ENCODE measurements at regions not wholly inside any gene's neighbourhood (a gene's known extent, or its start where the extent isn't known, plus 50 kb on each side); places are given as distances from the start of the nearest gene placed in this dataset.

- no peaks in the 10 kb centered on the region for H3K9me1 ChIP-seq (ENCODE audit: control insufficient read depth, extremely low read depth, insufficient read depth, low read length)
- peak overlapping the region; percentile 37 for H3K4me2 ChIP-seq (ENCODE audit: control insufficient read depth, extremely low read depth, insufficient read depth, low read depth, low read length)
- DNase-seq (ENCODE audit: low read depth, low spot score) (no peak), FAIRE-seq (peak; percentile 32)
- H3K36me3 ChIP-seq (ENCODE audit: control insufficient read depth in 2 of 2, extremely low read depth in 1 of 2, insufficient read depth in 2 of 2, low read length in 2 of 2) = no peaks in the 10 kb centered on the region
- no peaks in the 10 kb centered on the region for H4K20me1 ChIP-seq (ENCODE audit: control insufficient read depth, extremely low read depth, insufficient read depth, low read length)
- dilution Hi-C loops (cut with MboI; ENCODE audit: extremely low pct_ligation_motif_present, low sequenced_read_pairs) = no loop called here
- no peaks in the 10 kb centered on the region for H3K79me2 ChIP-seq (ENCODE audit: control insufficient read depth, insufficient read depth, low read length)
- peak overlapping the region; percentile 38 for H2AFZ ChIP-seq (ENCODE audit: control insufficient read depth, low read length)
- H3K27me3 ChIP-seq (ENCODE audit: control insufficient read depth, extremely low read depth, insufficient read depth, low read length) = no peaks in the 10 kb centered on the region
- no peaks in the 10 kb centered on the region for H3K9me3 ChIP-seq (ENCODE audit: control insufficient read depth, low read depth, low read length)
- peaks cover 20% of the 10 kb centered on the region for H3K4me1 ChIP-seq (ENCODE audit: control insufficient read depth, extremely low read depth, insufficient read depth, low read length)
- peak overlapping the region; percentile 35 for H3K27ac ChIP-seq (ENCODE audit: control insufficient read depth, insufficient read depth, low read length)
- no peak overlapping the region for H3K4me3 ChIP-seq (ENCODE audit: control insufficient read depth in 2 of 3, extremely low read depth in 1 of 3, insufficient read depth in 2 of 3, low read depth in 1 of 3, low read length in 3 of 3)
- no peak for TF ChIP-seq CTCF (optimal IDR thresholded peaks at IDR 0.05 in 1 of 3, IDR thresholded peaks at IDR 0.05 in 1 of 3, conservative IDR thresholded peaks at IDR 0.05 in 1 of 3; ENCODE audit: extremely low read depth in 1 of 3, insufficient read depth in 2 of 3, low read length in 3 of 3)
- no peak for TF ChIP-seq EZH2 (IDR thresholded peaks at IDR 0.05; ENCODE audit: low read length)
- H3K9ac ChIP-seq (ENCODE audit: control insufficient read depth, extremely low read depth, insufficient read depth, low read length) = no peak overlapping the region
Measured at GRCh38 chr2:183242937-183243336, 118.7 kb downstream of the NUP35 start.

DNA sequence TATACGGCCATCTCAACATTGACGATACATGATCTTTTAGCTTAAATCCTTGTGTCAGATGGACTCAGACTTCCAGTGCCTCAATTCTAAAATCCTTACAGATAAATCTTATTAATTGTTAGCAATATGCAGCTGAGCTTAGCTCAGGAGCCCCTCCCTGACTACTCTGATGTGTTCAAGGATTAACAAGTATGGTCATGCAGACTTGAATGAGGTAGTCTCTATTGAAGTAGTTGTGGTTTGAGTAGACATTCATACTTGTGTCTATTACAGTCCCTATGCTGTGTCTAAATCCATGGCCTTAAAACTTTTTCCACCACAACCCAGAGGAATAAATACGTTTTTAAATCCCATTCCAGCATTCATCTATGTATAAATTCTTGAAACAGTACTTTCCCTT, 119.5 kb downstream of the NUP35 start:
- peak overlapping the region; percentile 37 for H3K4me2 ChIP-seq (ENCODE audit: control insufficient read depth, extremely low read depth, insufficient read depth, low read depth, low read length)
- no peaks in the 10 kb centered on the region for H4K20me1 ChIP-seq (ENCODE audit: control insufficient read depth, extremely low read depth, insufficient read depth, low read length)
- peak overlapping the region; percentile 33 for H3K9ac ChIP-seq (ENCODE audit: control insufficient read depth, extremely low read depth, insufficient read depth, low read length)
- DNase-seq (ENCODE audit: low read depth, low spot score) (peak; percentile 65), FAIRE-seq (peak; percentile 90)
- H3K27ac ChIP-seq (ENCODE audit: control insufficient read depth, insufficient read depth, low read length) = peak overlapping the region; percentile 59
- H3K36me3 ChIP-seq (ENCODE audit: control insufficient read depth in 2 of 2, extremely low read depth in 1 of 2, insufficient read depth in 2 of 2, low read length in 2 of 2) = no peaks in the 10 kb centered on the region
- H3K27me3 ChIP-seq (ENCODE audit: control insufficient read depth, extremely low read depth, insufficient read depth, low read length) = no peaks in the 10 kb centered on the region
- dilution Hi-C loops (cut with MboI; ENCODE audit: extremely low pct_ligation_motif_present, low sequenced_read_pairs) = no loop called here
- peak overlapping the region in 1 of 3 experiments; percentile 8 for H3K4me3 ChIP-seq (ENCODE audit: control insufficient read depth in 2 of 3, extremely low read depth in 1 of 3, insufficient read depth in 2 of 3, low read depth in 1 of 3, low read length in 3 of 3)
- TF ChIP-seq CTCF (optimal IDR thresholded peaks at IDR 0.05 in 1 of 3, IDR thresholded peaks at IDR 0.05 in 1 of 3, conservative IDR thresholded peaks at IDR 0.05 in 1 of 3; ENCODE audit: extremely low read depth in 1 of 3, insufficient read depth in 2 of 3, low read length in 3 of 3) (no peak), EZH2 (IDR thresholded peaks at IDR 0.05; ENCODE audit: low read length) (no peak)
- H3K9me3 ChIP-seq (ENCODE audit: control insufficient read depth, low read depth, low read length) = no peaks in the 10 kb centered on the region
- H3K79me2 ChIP-seq (ENCODE audit: control insufficient read depth, insufficient read depth, low read length) = no peaks in the 10 kb centered on the region
- peaks cover 20% of the 10 kb centered on the region for H3K4me1 ChIP-seq (ENCODE audit: control insufficient read depth, extremely low read depth, insufficient read depth, low read length)
- H3K9me1 ChIP-seq (ENCODE audit: control insufficient read depth, extremely low read depth, insufficient read depth, low read length) = no peaks in the 10 kb centered on the region
- H2AFZ ChIP-seq (ENCODE audit: control insufficient read depth, low read length) = peak overlapping the region; percentile 38

All from keratinocyte (primary cell).